ENCODE measurements at regions not wholly inside any gene's neighbourhood (a gene's known extent, or its start where the extent isn't known, plus 50 kb on each side); places are given as distances from the start of the nearest gene placed in this dataset.

- no peak for TF ChIP-seq TAF1 (IDR thresholded peaks at IDR 0.05; ENCODE audit: low read depth, low read length)
- no peak for TF ChIP-seq SPI1 (IDR thresholded peaks at IDR 0.05; ENCODE audit: low read depth, low read length)
- TF ChIP-seq POLR2AphosphoS5 (IDR thresholded peaks at IDR 0.05; ENCODE audit: low read depth, low read length) = no peak
- no peak for TF ChIP-seq POLR2A (IDR thresholded peaks at IDR 0.05; ENCODE audit: low read depth, low read length)
- no peak for TF ChIP-seq PAX5 (IDR thresholded peaks at IDR 0.05; ENCODE audit: insufficient read depth, low read length, severe bottlenecking)
- no peak for TF ChIP-seq POU2F2 (IDR thresholded peaks at IDR 0.05; ENCODE audit: low read depth, low read length)
- no peak for FAIRE-seq
- DNase-seq (ENCODE audit: insufficient read length, low spot score) = no peak
Observed at GRCh38 chr10:111131168-111131799, 54.5 kb downstream of the ADRA2A start.

GRCh38 chr10:111137007-111137406 is 60.2 kb downstream of the ADRA2A start:
- TF ChIP-seq PAX5 (IDR thresholded peaks at IDR 0.05; ENCODE audit: insufficient read depth, low read length, severe bottlenecking) (no peak), SPI1 (IDR thresholded peaks at IDR 0.05; ENCODE audit: low read depth, low read length) (no peak), POLR2A (IDR thresholded peaks at IDR 0.05; ENCODE audit: low read depth, low read length) (no peak), POU2F2 (IDR thresholded peaks at IDR 0.05; ENCODE audit: low read depth, low read length) (no peak), TAF1 (IDR thresholded peaks at IDR 0.05; ENCODE audit: low read depth, low read length) (no peak), POLR2AphosphoS5 (IDR thresholded peaks at IDR 0.05; ENCODE audit: low read depth, low read length) (no peak)
- FAIRE-seq = no peak
- no peak for DNase-seq (ENCODE audit: insufficient read length, low spot score)

- no peak for DNase-seq (ENCODE audit: insufficient read length, low spot score)
- FAIRE-seq = no peak
- TF ChIP-seq POU2F2 (IDR thresholded peaks at IDR 0.05; ENCODE audit: low read depth, low read length) (no peak), PAX5 (IDR thresholded peaks at IDR 0.05; ENCODE audit: insufficient read depth, low read length, severe bottlenecking) (no peak), POLR2A (IDR thresholded peaks at IDR 0.05; ENCODE audit: low read depth, low read length) (no peak), POLR2AphosphoS5 (IDR thresholded peaks at IDR 0.05; ENCODE audit: low read depth, low read length) (no peak), TAF1 (IDR thresholded peaks at IDR 0.05; ENCODE audit: low read depth, low read length) (no peak), SPI1 (IDR thresholded peaks at IDR 0.05; ENCODE audit: low read depth, low read length) (no peak)
Observed at GRCh38 chr10:111137587-111137986, 60.8 kb downstream of the ADRA2A start.

- DNase-seq (ENCODE audit: insufficient read length, low spot score) = no peak
- no peak for FAIRE-seq
- TF ChIP-seq TAF1 (IDR thresholded peaks at IDR 0.05; ENCODE audit: low read depth, low read length) = no peak
- no peak for TF ChIP-seq PAX5 (IDR thresholded peaks at IDR 0.05; ENCODE audit: insufficient read depth, low read length, severe bottlenecking)
- TF ChIP-seq POLR2A (IDR thresholded peaks at IDR 0.05; ENCODE audit: low read depth, low read length) = no peak
- TF ChIP-seq POU2F2 (IDR thresholded peaks at IDR 0.05; ENCODE audit: low read depth, low read length) = no peak
- no peak for TF ChIP-seq POLR2AphosphoS5 (IDR thresholded peaks at IDR 0.05; ENCODE audit: low read depth, low read length)
- TF ChIP-seq SPI1 (IDR thresholded peaks at IDR 0.05; ENCODE audit: low read depth, low read length) = no peak
Observed at GRCh38 chr10:111138544-111138943, 61.7 kb downstream of the ADRA2A start.

GRCh38 chr10:111139567-111139966 is 62.7 kb downstream of the ADRA2A start:
- DNase-seq (ENCODE audit: insufficient read length, low spot score) (no peak), FAIRE-seq (no peak)
- TF ChIP-seq SPI1 (IDR thresholded peaks at IDR 0.05; ENCODE audit: low read depth, low read length) = no peak
- no peak for TF ChIP-seq POLR2A (IDR thresholded peaks at IDR 0.05; ENCODE audit: low read depth, low read length)
- no peak for TF ChIP-seq PAX5 (IDR thresholded peaks at IDR 0.05; ENCODE audit: insufficient read depth, low read length, severe bottlenecking)
- TF ChIP-seq POU2F2 (IDR thresholded peaks at IDR 0.05; ENCODE audit: low read depth, low read length) = no peak
- TF ChIP-seq TAF1 (IDR thresholded peaks at IDR 0.05; ENCODE audit: low read depth, low read length) = no peak
- TF ChIP-seq POLR2AphosphoS5 (IDR thresholded peaks at IDR 0.05; ENCODE audit: low read depth, low read length) = no peak

- no peak for DNase-seq (ENCODE audit: insufficient read length, low spot score)
- no peak for TF ChIP-seq TAF1 (IDR thresholded peaks at IDR 0.05; ENCODE audit: low read depth, low read length)
- no peak for TF ChIP-seq POLR2A (IDR thresholded peaks at IDR 0.05; ENCODE audit: low read depth, low read length)
- TF ChIP-seq PAX5 (IDR thresholded peaks at IDR 0.05; ENCODE audit: insufficient read depth, low read length, severe bottlenecking) = no peak
- TF ChIP-seq POU2F2 (IDR thresholded peaks at IDR 0.05; ENCODE audit: low read depth, low read length) = no peak
- no peak for TF ChIP-seq SPI1 (IDR thresholded peaks at IDR 0.05; ENCODE audit: low read depth, low read length)
- no peak for TF ChIP-seq POLR2AphosphoS5 (IDR thresholded peaks at IDR 0.05; ENCODE audit: low read depth, low read length)
- FAIRE-seq = no peak
Observed at GRCh38 chr10:111142092-111142768, 65.4 kb downstream of the ADRA2A start.

GRCh38 chr10:111146025-111146640 is 69.3 kb downstream of the ADRA2A start:
- no peak for DNase-seq (ENCODE audit: insufficient read length, low spot score)
- TF ChIP-seq POLR2AphosphoS5 (IDR thresholded peaks at IDR 0.05; ENCODE audit: low read depth, low read length) (no peak), SPI1 (IDR thresholded peaks at IDR 0.05; ENCODE audit: low read depth, low read length) (no peak), POLR2A (IDR thresholded peaks at IDR 0.05; ENCODE audit: low read depth, low read length) (no peak), TAF1 (IDR thresholded peaks at IDR 0.05; ENCODE audit: low read depth, low read length) (no peak), PAX5 (IDR thresholded peaks at IDR 0.05; ENCODE audit: insufficient read depth, low read length, severe bottlenecking) (no peak), POU2F2 (IDR thresholded peaks at IDR 0.05; ENCODE audit: low read depth, low read length) (no peak)
- no peak for FAIRE-seq

GRCh38 chr10:111148025-111148424 is 71.2 kb downstream of the ADRA2A start:
- no peak for DNase-seq (ENCODE audit: insufficient read length, low spot score)
- no peak for FAIRE-seq
- TF ChIP-seq POU2F2 (IDR thresholded peaks at IDR 0.05; ENCODE audit: low read depth, low read length) (no peak), SPI1 (IDR thresholded peaks at IDR 0.05; ENCODE audit: low read depth, low read length) (no peak), TAF1 (IDR thresholded peaks at IDR 0.05; ENCODE audit: low read depth, low read length) (no peak), POLR2AphosphoS5 (IDR thresholded peaks at IDR 0.05; ENCODE audit: low read depth, low read length) (no peak), PAX5 (IDR thresholded peaks at IDR 0.05; ENCODE audit: insufficient read depth, low read length, severe bottlenecking) (no peak), POLR2A (IDR thresholded peaks at IDR 0.05; ENCODE audit: low read depth, low read length) (no peak)

GRCh38 chr10:111148440-111148839 is 71.6 kb downstream of the ADRA2A start:
- FAIRE-seq = no peak
- no peak for DNase-seq (ENCODE audit: insufficient read length, low spot score)
- TF ChIP-seq PAX5 (IDR thresholded peaks at IDR 0.05; ENCODE audit: insufficient read depth, low read length, severe bottlenecking) (no peak), TAF1 (IDR thresholded peaks at IDR 0.05; ENCODE audit: low read depth, low read length) (no peak), SPI1 (IDR thresholded peaks at IDR 0.05; ENCODE audit: low read depth, low read length) (no peak), POLR2A (IDR thresholded peaks at IDR 0.05; ENCODE audit: low read depth, low read length) (no peak), POLR2AphosphoS5 (IDR thresholded peaks at IDR 0.05; ENCODE audit: low read depth, low read length) (no peak), POU2F2 (IDR thresholded peaks at IDR 0.05; ENCODE audit: low read depth, low read length) (no peak)

Measured in GM12891 (cell line).